ENCODE measurements at regions not wholly inside any gene's neighbourhood (a gene's known extent, or its start where the extent isn't known, plus 50 kb on each side); places are given as distances from the start of the nearest gene placed in this dataset.

- intact Hi-C loops (cut with DNase I) = no loop called here
- Histone ChIP-seq H3K27ac (no peak overlapping the region), H3K4me3 (no peak overlapping the region), H3K27me3 (no peaks in the 10 kb centered on the region), H3K9me3 (no peaks in the 10 kb centered on the region), H3K4me1 (ENCODE audit: insufficient read depth) (no peaks in the 10 kb centered on the region), H3K36me3 (no peaks in the 10 kb centered on the region)
- no peak for DNase-seq
- WGBS, 3 donors = 85 to 90% (median 88%) methylated on average over 15 of the region's 15 CpGs
- TF ChIP-seq CTCF (IDR thresholded peaks at IDR 0.05) (no peak), POLR2A (IDR thresholded peaks at IDR 0.05) (no peak), EP300 (IDR thresholded peaks at IDR 0.05) (no peak)
These were observed 341.8 kb downstream of the TCERG1L start for GRCh38 chr10:130969700-130970099.

GRCh38 chr10:130970341-130971122 is 341.0 kb downstream of the TCERG1L start:
- H3K27ac ChIP-seq = no peak overlapping the region
- 79 to 87% (median 83%) methylated on average over 7 to 10 of the region's 10 CpGs for WGBS, 3 donors
- DNase-seq = no peak
- H3K4me1 ChIP-seq (ENCODE audit: insufficient read depth) = no peaks in the 10 kb centered on the region
- intact Hi-C loops (cut with DNase I) = no loop called here
- H3K4me3 ChIP-seq = no peak overlapping the region
- H3K27me3 ChIP-seq = no peaks in the 10 kb centered on the region
- no peaks in the 10 kb centered on the region for H3K9me3 ChIP-seq
- TF ChIP-seq CTCF (IDR thresholded peaks at IDR 0.05) (no peak), EP300 (IDR thresholded peaks at IDR 0.05) (no peak), POLR2A (IDR thresholded peaks at IDR 0.05) (no peak)
- H3K36me3 ChIP-seq = no peaks in the 10 kb centered on the region

GRCh38 chr10:130971123-130971435 is 340.4 kb downstream of the TCERG1L start:
- WGBS, 3 donors = 66 to 92% (median 78%) methylated on average over 5 to 8 of the region's 8 CpGs
- no peak overlapping the region for H3K27ac ChIP-seq
- intact Hi-C loops (cut with DNase I) = no loop called here
- H3K27me3 ChIP-seq = no peaks in the 10 kb centered on the region
- H3K4me3 ChIP-seq = no peak overlapping the region
- H3K4me1 ChIP-seq (ENCODE audit: insufficient read depth) = no peaks in the 10 kb centered on the region
- no peaks in the 10 kb centered on the region for H3K36me3 ChIP-seq
- H3K9me3 ChIP-seq = no peaks in the 10 kb centered on the region
- no peak for TF ChIP-seq CTCF (IDR thresholded peaks at IDR 0.05)
- DNase-seq = no peak

GRCh38 chr10:130973127-130973839 is 338.2 kb downstream of the TCERG1L start:
- H3K4me3 ChIP-seq = no peak overlapping the region
- no peaks in the 10 kb centered on the region for H3K9me3 ChIP-seq
- TF ChIP-seq POLR2A (IDR thresholded peaks at IDR 0.05) = no peak
- no peak for TF ChIP-seq CTCF (IDR thresholded peaks at IDR 0.05)
- no peak for TF ChIP-seq EP300 (IDR thresholded peaks at IDR 0.05)
- H3K27me3 ChIP-seq = no peaks in the 10 kb centered on the region
- DNase-seq = no peak
- 81 to 88% (median 88%) methylated on average over 14 to 16 of the region's 16 CpGs for WGBS, 3 donors
- no peaks in the 10 kb centered on the region for H3K4me1 ChIP-seq (ENCODE audit: insufficient read depth)
- no peak overlapping the region for H3K27ac ChIP-seq
- H3K36me3 ChIP-seq = no peaks in the 10 kb centered on the region
- intact Hi-C loops (cut with DNase I) = no loop called here

Measured in ovary (tissue), 7 donors.